Hepatocyte (in vitro differentiated cells): ENCODE measurements at regions not wholly inside any gene's neighbourhood (a gene's known extent, or its start where the extent isn't known, plus 50 kb on each side); places are given as distances from the start of the nearest gene placed in this dataset.

ENCODE experiments used
- DNase-seq: peaks from one replicate; pipeline ENCODE4 v3.0.0-alpha.2; 2016; ENCODE audit warnings: low spot score
- H2AFZ ChIP-seq: fragments of 200-600 bp; sonication (generic); 2 replicates; pipeline ENCODE4 v1.6.0; 2016; ENCODE audit warnings: antibody characterized with exemption, mild to moderate bottlenecking
- H3K27ac ChIP-seq: fragments of 200-600 bp; sonication (generic); 2 replicates; pipeline ENCODE4 v1.5.1; 2016; ENCODE audit warnings: mild to moderate bottlenecking
- H3K27me3 ChIP-seq: fragments of 200-600 bp; sonication (generic); 2 replicates; pipeline ENCODE4 v1.6.1; 2016
- H3K36me3 ChIP-seq: fragments of 200-600 bp; sonication (generic); replicated peaks from 2 replicates; pipeline ENCODE4 v1.5.1; 2016; ENCODE audit warnings: low read depth; ENCODE audit not compliant: insufficient read depth
- H3K4me1 ChIP-seq: fragments of 200-600 bp; sonication (generic); 2 replicates; pipeline ENCODE4 v1.5.1; 2016; ENCODE audit warnings: mild to moderate bottlenecking, moderate library complexity; ENCODE audit not compliant: insufficient read depth
- H3K4me2 ChIP-seq: fragments of 200-600 bp; sonication (generic); 2 replicates; pipeline ENCODE4 v1.6.0; 2016
- H3K4me3 ChIP-seq: fragments of 200-600 bp; sonication (generic); 2 replicates; pipeline ENCODE4 v1.5.1; 2016; ENCODE audit warnings: mild to moderate bottlenecking
- H3K79me2 ChIP-seq: fragments of 200-600 bp; sonication (generic); 2 replicates; pipeline ENCODE4 v1.6.0; 2017; ENCODE audit warnings: mild to moderate bottlenecking
- H3K9me2 ChIP-seq: fragments of 200-600 bp; sonication (generic); replicated peaks from 2 replicates; pipeline ENCODE4 v1.6.0; 2017; ENCODE audit warnings: mild to moderate bottlenecking; ENCODE audit not compliant: insufficient read depth
- H3K9me3 ChIP-seq: fragments of 200-600 bp; sonication (generic); 2 replicates; pipeline ENCODE4 v1.5.1; 2016; ENCODE audit warnings: low read depth, mild to moderate bottlenecking
- H4K20me1 ChIP-seq: fragments of 200-600 bp; sonication (generic); 2 replicates; pipeline ENCODE4 v1.6.0; 2016; ENCODE audit warnings: mild to moderate bottlenecking; ENCODE audit not compliant: insufficient read depth, poor library complexity, severe bottlenecking
- EZH2 ChIP-seq: fragments of 200-600 bp; sonication (generic); IDR thresholded peaks from 2 replicates; pipeline ENCODE4 v1.6.1; 2016; ENCODE audit warnings: antibody characterized with exemption, mild to moderate bottlenecking, borderline replicate concordance
- EZH2phosphoT487 ChIP-seq: fragments of 200-600 bp; sonication (generic); IDR thresholded peaks from one replicate; pipeline ENCODE4 v1.6.1; 2018; ENCODE audit warnings: antibody characterized with exemption, mild to moderate bottlenecking, low read depth, moderate library complexity; ENCODE audit not compliant: unreplicated experiment, severe bottlenecking
- WGBS: methylation state at CpG from one replicate; pipeline ENCODE4 v1.1.6; 2016; ENCODE audit warnings: low lambda C conversion rate; ENCODE audit errors: missing lambda C conversion rate; 5-methylcytosine and 5-hydroxymethylcytosine counted together
- TF ChIP-seq, protein P1 (sequence below): fragments of 200-600 bp; sonication (generic); IDR thresholded peaks from 2 replicates; pipeline ENCODE4 v1.5.1; 2016; ENCODE audit warnings: antibody characterized with exemption, mild to moderate bottlenecking; ENCODE audit not compliant: poor library complexity

DNA sequence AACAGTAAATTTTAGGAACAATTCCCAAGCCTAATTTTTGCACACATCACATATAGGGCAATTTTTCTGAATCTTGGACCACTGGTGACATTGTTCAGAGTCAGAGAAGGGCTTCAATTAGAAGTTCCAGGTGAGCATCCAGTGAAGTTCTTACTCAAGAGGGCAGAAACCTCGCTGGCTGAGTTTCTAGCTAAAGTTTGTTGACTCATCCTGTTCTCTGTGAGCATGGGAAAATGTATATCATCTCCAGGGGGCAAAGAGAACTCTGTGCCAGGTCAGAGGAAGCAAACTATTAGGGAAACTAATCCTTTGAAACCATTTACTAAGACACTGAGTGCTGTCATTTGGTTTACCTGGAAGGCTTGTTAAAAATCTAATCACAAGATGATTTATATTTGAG is 695.6 kb upstream of the IGFBP3 start:
- Histone ChIP-seq H3K9me2 (no peaks in the 10 kb centered on the region), H3K36me3 (no peaks in the 10 kb centered on the region), H2AFZ (no peak overlapping the region), H4K20me1 (no peaks in the 10 kb centered on the region), H3K9me3 (no peaks in the 10 kb centered on the region), H3K27ac (no peak overlapping the region), H3K79me2 (no peaks in the 10 kb centered on the region), H3K4me3 (no peak overlapping the region), H3K4me1 (peaks cover 5% of the 10 kb centered on the region), H3K4me2 (no peak overlapping the region), H3K27me3 (no peaks in the 10 kb centered on the region)
- TF ChIP-seq, protein P1, sequence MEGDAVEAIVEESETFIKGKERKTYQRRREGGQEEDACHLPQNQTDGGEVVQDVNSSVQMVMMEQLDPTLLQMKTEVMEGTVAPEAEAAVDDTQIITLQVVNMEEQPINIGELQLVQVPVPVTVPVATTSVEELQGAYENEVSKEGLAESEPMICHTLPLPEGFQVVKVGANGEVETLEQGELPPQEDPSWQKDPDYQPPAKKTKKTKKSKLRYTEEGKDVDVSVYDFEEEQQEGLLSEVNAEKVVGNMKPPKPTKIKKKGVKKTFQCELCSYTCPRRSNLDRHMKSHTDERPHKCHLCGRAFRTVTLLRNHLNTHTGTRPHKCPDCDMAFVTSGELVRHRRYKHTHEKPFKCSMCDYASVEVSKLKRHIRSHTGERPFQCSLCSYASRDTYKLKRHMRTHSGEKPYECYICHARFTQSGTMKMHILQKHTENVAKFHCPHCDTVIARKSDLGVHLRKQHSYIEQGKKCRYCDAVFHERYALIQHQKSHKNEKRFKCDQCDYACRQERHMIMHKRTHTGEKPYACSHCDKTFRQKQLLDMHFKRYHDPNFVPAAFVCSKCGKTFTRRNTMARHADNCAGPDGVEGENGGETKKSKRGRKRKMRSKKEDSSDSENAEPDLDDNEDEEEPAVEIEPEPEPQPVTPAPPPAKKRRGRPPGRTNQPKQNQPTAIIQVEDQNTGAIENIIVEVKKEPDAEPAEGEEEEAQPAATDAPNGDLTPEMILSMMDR, result no peak
- TF ChIP-seq EZH2 (no peak), EZH2phosphoT487 (no peak)
- no peak for DNase-seq
- 60% methylated on average over 1 of the region's 1 CpG for WGBS

DNA sequence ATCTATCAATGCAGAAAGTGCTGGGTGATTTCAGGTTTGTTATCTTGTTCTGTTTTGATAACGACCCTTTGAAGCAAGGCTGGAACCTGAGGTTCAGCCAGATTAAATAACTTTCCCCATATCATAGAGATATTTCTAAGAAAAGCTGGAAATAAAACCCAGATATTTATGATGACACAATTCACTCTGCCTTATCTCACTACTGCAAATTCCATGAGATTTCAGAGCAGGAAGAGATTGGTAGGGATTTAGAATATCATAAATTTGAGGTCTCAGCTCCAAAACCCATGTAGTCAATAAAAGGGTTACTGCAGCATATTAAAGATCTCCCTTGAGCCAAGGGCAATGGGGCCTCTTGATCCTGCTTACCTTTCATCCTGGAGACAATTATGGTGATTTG is 692.5 kb upstream of the IGFBP3 start:
- no peaks in the 10 kb centered on the region for H4K20me1 ChIP-seq
- no peak overlapping the region for H3K4me3 ChIP-seq
- H2AFZ ChIP-seq, result no peak overlapping the region
- TF ChIP-seq EZH2phosphoT487 (no peak), EZH2 (no peak)
- TF ChIP-seq, protein P1, result no peak
- no peak overlapping the region for H3K4me2 ChIP-seq
- H3K79me2 ChIP-seq, result no peaks in the 10 kb centered on the region
- H3K36me3 ChIP-seq, result no peaks in the 10 kb centered on the region
- H3K9me3 ChIP-seq, result no peaks in the 10 kb centered on the region
- H3K27me3 ChIP-seq, result no peaks in the 10 kb centered on the region
- no peak for DNase-seq
- peak overlapping the region; percentile 68 for H3K27ac ChIP-seq
- WGBS, result 53% methylated on average over 1 of the region's 1 CpG
- H3K4me1 ChIP-seq, result peaks cover 5% of the 10 kb centered on the region
- no peaks in the 10 kb centered on the region for H3K9me2 ChIP-seq

DNA sequence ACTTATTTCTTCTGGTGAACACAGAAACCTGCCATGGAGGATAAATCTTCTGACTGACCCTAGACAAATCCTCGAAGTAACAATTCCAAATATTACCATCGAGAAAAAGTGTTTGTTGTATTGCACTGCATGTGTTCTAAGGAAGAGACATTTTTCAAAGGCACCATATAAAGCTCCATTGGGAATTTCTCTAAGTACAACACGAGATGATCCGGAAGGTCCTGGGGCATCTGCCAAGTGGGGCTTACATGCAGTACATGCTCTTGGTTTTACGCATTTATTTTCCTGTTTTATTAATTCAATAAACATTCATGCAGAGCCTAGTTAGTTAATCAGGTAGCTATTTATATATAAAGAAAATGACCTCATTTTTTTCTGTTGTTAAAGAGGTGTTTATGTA is 692.0 kb upstream of the IGFBP3 start:
- Histone ChIP-seq H3K79me2 (no peaks in the 10 kb centered on the region), H3K9me3 (no peaks in the 10 kb centered on the region), H3K4me2 (no peak overlapping the region), H3K36me3 (no peaks in the 10 kb centered on the region), H3K4me1 (peaks cover 5% of the 10 kb centered on the region), H3K4me3 (no peak overlapping the region), H2AFZ (no peak overlapping the region), H3K27ac (peak overlapping the region; percentile 68), H3K27me3 (no peaks in the 10 kb centered on the region), H3K9me2 (no peaks in the 10 kb centered on the region), H4K20me1 (no peaks in the 10 kb centered on the region)
- WGBS, result 56% methylated on average over 5 of the region's 5 CpGs
- TF ChIP-seq, protein P1, result no peak
- TF ChIP-seq EZH2, result no peak
- TF ChIP-seq EZH2phosphoT487, result no peak
- no peak for DNase-seq

DNA sequence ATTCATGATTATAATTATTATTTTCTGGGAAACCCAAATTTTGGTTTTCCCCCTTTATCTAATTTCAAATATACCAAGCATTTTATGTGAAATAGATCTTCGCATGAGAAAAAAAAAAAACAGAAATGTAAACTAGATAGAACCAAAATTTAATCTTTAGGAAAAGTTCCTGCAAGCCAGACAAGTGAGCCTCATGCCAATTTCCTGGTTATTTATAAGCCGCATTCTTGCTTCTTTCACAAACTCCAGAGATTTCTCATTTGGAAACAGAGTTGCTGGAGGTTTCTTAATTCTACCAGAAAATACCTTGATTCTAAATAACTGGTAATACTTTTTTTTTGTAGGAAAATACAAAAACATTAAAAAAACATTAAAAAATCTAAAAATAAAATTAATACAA is 690.4 kb upstream of the IGFBP3 start:
- Histone ChIP-seq H3K36me3 (no peaks in the 10 kb centered on the region), H3K4me2 (no peak overlapping the region), H3K27ac (no peak overlapping the region), H4K20me1 (no peaks in the 10 kb centered on the region), H2AFZ (no peak overlapping the region), H3K79me2 (no peaks in the 10 kb centered on the region), H3K4me3 (no peak overlapping the region), H3K27me3 (no peaks in the 10 kb centered on the region), H3K9me3 (no peaks in the 10 kb centered on the region), H3K4me1 (peaks cover 5% of the 10 kb centered on the region), H3K9me2 (no peaks in the 10 kb centered on the region)
- DNase-seq, result no peak
- no peak for TF ChIP-seq EZH2phosphoT487
- TF ChIP-seq, protein P1, result no peak
- 78% methylated on average over 2 of the region's 2 CpGs for WGBS
